ENCODE measurements at regions not wholly inside any gene's neighbourhood (a gene's known extent, or its start where the extent isn't known, plus 50 kb on each side); places are given as distances from the start of the nearest gene placed in this dataset.
"Not testable (repeated sequence)": the region's sequence is repeated elsewhere in the genome, so short reads cannot be mapped to it uniquely, and the experiment has no call there.

- H3K4me3 ChIP-seq (ENCODE audit: low read depth, low read length): no peak overlapping the region
These were observed 396.7 kb downstream of the PTPRU start for GRCh38 chr1:29632806-29633615.

GRCh38 chr1:29631836-29632805 lies 395.8 kb downstream of the PTPRU start:
- H3K4me3 ChIP-seq (ENCODE audit: low read depth, low read length): no peak overlapping the region

GRCh38 chr1:29631361-29631760 lies 395.0 kb downstream of the PTPRU start:
- H3K4me3 ChIP-seq (ENCODE audit: low read depth, low read length): no peak overlapping the region

- no peak overlapping the region for H3K4me3 ChIP-seq (ENCODE audit: low read depth, low read length)
These were observed 394.4 kb downstream of the PTPRU start for GRCh38 chr1:29630756-29631155.

- H3K4me3 ChIP-seq (ENCODE audit: low read depth, low read length): no peak overlapping the region
These were observed 393.6 kb downstream of the PTPRU start for GRCh38 chr1:29629814-29630516.

- H3K4me3 ChIP-seq (ENCODE audit: low read depth, low read length): no peak overlapping the region
These were observed 393.1 kb downstream of the PTPRU start for GRCh38 chr1:29629401-29629800.

DNA sequence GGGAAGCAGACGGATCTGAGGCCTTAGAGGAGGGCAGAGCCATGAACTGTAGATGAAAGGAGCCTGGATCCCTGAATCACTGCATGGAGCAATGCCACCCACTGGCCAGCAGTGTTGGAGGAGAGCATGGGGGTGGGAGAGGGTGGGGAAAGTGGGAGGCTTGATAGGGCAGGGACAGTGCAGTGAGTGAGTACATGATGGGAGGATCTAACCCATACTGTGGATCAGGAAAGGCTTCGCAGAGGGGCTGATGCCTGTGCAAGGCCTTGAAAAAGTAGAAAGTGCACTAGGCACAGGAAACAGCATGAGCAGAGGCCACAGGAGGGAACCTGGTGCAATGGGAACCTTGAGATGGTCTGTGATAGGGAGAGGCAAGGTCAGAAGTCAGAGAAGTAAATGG lies 391.9 kb downstream of the PTPRU start:
- H3K4me3 ChIP-seq (ENCODE audit: low read depth, low read length): no peak overlapping the region

DNA sequence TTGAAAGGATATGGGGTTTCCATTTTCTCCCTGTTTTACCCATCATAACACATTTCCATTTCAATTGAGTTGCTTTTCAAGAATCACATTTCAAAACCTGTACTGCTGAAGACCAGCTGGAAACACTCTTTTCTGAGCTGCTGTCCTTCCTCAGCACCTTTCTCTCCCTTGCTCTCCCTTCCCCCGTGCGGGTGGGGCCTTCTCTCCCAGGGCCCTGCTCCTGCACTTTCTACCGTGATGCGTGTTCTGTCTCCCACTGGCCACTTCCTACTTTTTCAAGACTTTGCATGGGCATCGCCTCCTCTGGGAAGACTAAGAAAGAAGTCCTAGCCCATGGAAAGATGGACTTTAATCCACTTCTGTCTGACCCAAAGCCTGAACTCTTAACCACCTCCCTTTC lies 390.4 kb downstream of the PTPRU start:
- H3K4me3 ChIP-seq (ENCODE audit: low read depth, low read length): no peak overlapping the region

DNA sequence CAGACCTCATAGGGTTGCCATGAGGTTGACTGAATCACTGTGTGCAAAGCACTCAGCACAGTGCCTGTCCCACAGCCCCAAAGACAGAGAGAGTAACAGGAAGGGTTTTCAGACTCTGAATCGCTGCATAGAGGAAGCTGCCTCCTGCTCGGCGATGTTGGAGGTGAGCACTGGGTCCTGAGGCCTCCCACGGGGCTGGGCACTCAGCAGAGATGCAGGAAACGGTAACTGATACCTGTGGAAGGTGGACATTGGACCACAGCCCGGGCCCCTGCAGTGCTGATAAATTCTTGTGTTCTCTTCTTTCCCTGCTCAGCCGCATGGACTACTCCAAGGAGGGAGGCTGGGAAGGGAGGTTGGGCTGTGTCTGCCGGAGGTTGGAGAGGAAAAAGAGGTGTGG lies 389.7 kb downstream of the PTPRU start:
- no peak overlapping the region for H3K4me3 ChIP-seq (ENCODE audit: low read depth, low read length)

DNA sequence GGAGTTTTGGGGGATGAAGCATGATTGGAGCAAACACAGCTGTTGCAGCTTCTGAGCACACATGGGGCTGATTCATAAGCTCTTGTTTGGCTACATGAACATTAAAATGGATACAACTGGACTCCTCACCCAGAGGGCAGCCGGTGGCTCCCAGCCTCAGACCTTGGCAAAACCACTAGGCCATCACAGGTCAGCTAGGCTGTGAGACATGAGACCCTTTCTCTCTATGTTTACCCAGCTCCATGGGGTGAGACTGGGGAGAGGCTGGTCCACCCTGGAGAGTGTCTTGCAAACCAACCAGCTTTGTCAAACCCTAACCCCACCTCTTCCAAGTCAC lies 388.7 kb downstream of the PTPRU start:
- H3K4me3 ChIP-seq (ENCODE audit: low read depth, low read length): no peak overlapping the region

- no peak overlapping the region for H3K4me3 ChIP-seq (ENCODE audit: low read depth, low read length)
These were observed 388.2 kb downstream of the PTPRU start for GRCh38 chr1:29624320-29625083.

DNA sequence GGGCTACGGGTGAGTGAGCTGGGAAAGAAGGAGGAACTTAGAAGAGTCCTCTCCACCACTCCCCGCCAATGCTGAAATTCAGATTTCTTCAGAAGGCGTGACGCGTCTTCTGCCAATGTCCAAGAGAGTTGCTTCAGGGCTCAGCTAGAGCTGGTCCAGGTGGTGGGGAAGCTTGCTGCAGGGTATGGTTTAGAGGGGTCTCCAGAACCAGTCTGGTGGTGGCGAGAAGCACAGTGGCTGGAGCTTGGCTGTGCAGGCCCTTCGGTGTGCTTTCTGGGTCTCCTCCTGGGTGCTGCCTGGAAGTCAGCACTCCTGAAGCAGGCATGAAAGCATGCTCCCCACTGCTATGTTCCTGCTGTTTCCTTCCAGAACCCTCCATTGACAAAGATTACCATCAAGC lies 387.2 kb downstream of the PTPRU start:
- H3K4me3 ChIP-seq (ENCODE audit: low read depth, low read length): no peak overlapping the region

DNA sequence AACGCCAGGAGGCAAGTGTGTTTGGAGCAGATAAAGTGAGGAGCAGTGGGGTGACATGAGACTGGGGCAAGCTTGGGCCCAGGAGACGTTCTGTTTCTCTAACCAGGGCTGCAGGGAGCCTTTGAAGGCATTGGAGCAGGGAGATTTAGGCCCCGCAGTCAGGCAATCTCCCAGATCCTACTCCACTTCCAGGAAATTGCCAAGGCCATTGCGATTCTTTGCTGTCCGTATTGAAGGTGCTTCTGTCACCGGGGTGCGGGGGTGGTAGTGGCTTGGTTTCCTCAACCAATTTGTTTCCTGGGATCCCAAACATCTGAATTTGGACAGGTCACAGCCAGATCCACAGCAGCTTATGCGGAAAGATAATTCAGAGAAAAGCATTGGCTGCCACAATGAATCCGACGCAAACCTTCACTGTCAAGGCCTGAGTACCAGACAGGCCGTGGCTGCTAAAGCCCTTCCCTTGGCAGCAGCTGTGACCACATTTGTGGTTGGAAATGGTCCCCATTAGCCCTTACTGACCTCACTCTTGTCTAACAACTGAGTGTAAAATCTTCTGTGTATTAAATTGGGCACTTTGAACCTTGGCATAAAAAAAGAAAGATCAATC lies 385.6 kb downstream of the PTPRU start:
- no peak overlapping the region for H3K4me3 ChIP-seq (ENCODE audit: low read depth, low read length)

- no peak overlapping the region for H3K4me3 ChIP-seq (ENCODE audit: low read depth, low read length)
These were observed 384.3 kb downstream of the PTPRU start for GRCh38 chr1:29620631-29621030.

DNA sequence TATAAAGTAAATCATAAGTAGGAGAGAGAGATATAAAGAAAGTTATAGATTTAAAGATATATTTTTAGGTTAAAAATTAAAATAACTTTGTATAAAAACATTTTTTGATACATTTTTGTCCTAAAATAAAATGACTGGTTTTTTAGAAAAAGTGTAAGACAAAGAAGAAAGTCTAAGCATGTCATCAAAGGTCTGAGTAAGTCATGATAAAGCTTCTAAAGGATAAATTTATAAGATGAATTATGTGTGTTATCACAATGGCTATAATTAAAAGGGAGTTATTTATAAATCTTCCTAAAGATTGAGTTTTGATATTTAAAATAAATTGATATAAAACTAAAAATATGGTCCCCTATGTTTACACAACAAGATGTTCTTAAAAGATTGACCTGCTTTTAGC lies 370.9 kb downstream of the PTPRU start:
- no peak overlapping the region for H3K4me3 ChIP-seq (ENCODE audit: low read depth, low read length)

DNA sequence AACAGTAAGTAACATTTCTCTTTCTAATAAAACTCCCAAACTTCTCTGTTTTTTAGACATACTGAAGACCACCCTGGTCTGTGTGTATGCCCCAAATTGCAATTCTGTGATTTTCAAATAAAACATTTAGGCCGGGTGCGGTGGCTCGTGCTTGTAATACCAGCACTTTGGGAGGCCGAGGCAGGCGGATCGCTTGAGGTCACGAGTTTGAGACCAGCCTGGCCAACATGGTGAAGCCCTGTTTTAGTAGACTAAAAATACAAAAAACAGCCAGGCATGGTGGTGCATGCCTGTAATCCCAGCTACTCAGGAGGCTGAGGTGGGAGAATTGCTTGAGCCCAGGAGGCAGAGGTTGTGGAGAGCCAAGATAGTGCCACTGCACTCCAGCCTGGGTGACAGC lies 368.5 kb downstream of the PTPRU start:
- not testable (repeated sequence) for H3K4me3 ChIP-seq (ENCODE audit: low read depth, low read length)

DNA sequence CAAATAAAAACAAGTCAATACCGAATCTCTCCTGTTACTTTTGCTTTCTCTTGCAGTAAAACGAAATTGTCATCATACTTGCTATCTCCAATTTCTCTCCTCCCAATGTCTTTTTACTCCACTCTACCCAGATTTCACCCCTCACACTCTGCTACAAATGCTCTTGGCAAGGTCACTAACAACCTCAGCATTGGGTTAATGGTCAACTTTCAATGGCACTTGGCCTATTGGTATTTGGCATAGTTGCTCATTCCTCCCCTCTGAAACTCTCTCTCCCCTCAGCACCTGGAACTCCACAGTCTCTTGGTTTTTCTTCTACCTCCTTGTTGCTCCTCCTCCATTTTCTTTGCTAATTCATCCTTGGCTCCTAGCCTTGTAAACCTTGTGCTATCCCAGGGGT lies 367.3 kb downstream of the PTPRU start:
- H3K4me3 ChIP-seq (ENCODE audit: low read depth, low read length): no peak overlapping the region

DNA sequence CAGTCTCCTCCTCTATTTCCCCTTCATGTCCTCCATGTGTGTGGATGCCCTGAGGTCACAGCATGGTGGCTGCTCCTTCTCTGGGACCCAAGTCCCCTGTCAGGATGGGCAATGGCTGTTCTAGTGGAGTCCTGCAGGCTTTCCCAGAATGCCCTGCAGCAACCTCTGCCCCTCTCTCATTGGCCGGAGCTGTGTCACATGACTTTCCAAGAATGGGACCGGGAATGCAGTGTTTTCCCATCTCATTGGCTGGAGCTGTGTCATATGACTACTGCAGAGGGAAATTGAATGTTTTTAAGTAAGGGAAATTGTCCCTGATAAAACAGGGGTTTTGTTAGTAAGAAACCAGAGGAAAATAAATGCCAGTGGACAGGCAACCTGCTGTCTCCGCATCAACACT lies 365.9 kb downstream of the PTPRU start:
- H3K4me3 ChIP-seq (ENCODE audit: low read depth, low read length): no peak overlapping the region

- H3K4me3 ChIP-seq (ENCODE audit: low read depth, low read length): no peak overlapping the region
These were observed 364.7 kb downstream of the PTPRU start for GRCh38 chr1:29601021-29601420.

DNA sequence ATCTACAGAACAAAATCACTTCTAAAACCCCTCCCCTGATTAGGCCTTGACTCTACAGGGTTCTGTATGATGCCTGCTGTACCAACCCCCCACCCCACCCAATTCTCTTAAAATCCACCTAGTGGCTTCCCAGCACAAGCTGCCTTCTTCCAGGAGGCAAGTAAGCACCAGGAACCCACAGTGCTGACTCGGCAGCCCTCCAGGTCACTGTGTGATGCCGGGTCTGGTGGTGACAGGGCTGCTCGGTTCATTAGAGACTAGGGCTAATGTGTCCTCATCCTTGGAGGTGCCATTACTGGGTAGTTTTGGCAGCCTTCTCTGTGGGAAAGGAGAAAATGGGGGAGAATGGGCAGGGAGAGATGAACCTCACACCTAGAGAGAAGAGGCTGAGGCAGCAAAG lies 363.5 kb downstream of the PTPRU start:
- no peak overlapping the region for H3K4me3 ChIP-seq (ENCODE audit: low read depth, low read length)

Data from iPS-11a (cell line).